ENCODE measurements at regions not wholly inside any gene's neighbourhood (a gene's known extent, or its start where the extent isn't known, plus 50 kb on each side); places are given as distances from the start of the nearest gene placed in this dataset.

GRCh38 chr15:77720655-77721054, 87.9 kb upstream of the LINGO1 start:
- FAIRE-seq = no peak
- no peak for TF ChIP-seq CTCF (IDR thresholded peaks at IDR 0.05; ENCODE audit: insufficient read depth, missing control alignments)
- DNase-seq (ENCODE audit: insufficient read length, low spot score) = no peak

DNA sequence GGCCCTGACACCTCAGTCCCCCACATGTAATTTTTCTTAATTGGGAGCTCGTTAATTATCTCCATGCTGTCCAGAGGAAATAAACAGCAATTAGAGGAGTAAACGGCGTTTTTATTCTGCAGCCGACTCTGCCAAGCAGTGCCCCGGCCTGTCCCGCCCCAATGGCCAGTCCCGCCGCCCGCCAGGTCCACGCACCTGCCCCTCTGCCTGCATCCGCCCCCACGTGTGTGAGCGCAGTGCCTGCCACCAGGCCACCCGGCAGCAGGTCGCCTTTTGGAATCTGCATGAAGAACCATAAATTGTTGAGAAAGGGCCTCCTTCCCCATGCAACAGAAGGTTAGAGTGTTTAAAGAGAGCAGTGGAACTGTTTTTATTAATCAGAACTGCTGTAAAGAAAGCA, 87.5 kb upstream of the LINGO1 start:
- FAIRE-seq (no peak), DNase-seq (ENCODE audit: insufficient read length, low spot score) (no peak)
- no peak for TF ChIP-seq CTCF (IDR thresholded peaks at IDR 0.05; ENCODE audit: insufficient read depth, missing control alignments)

DNA sequence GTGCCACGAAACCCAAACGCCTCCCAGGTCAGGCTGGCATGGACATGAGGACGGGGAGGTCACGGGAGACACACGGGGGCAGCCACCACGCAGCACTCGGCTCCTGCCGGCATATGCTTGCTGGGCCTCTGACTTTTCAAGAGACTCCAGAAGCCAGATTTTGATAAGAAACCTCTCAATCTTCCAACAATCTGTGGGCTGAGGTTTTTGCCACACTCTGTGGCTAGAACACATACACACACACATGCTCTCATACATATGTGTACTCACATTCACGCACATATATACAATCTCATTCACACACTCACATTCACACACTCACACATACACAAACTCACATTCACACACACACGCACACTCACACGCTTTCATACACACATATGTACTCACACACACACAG, 86.7 kb upstream of the LINGO1 start:
- TF ChIP-seq CTCF (IDR thresholded peaks at IDR 0.05; ENCODE audit: insufficient read depth, missing control alignments) = no peak
- FAIRE-seq (no peak), DNase-seq (ENCODE audit: insufficient read length, low spot score) (no peak)

GRCh38 chr15:77717333-77717990, 84.8 kb upstream of the LINGO1 start:
- DNase-seq (ENCODE audit: insufficient read length, low spot score) = no peak
- TF ChIP-seq CTCF (IDR thresholded peaks at IDR 0.05; ENCODE audit: insufficient read depth, missing control alignments) = no peak
- FAIRE-seq = no peak

DNA sequence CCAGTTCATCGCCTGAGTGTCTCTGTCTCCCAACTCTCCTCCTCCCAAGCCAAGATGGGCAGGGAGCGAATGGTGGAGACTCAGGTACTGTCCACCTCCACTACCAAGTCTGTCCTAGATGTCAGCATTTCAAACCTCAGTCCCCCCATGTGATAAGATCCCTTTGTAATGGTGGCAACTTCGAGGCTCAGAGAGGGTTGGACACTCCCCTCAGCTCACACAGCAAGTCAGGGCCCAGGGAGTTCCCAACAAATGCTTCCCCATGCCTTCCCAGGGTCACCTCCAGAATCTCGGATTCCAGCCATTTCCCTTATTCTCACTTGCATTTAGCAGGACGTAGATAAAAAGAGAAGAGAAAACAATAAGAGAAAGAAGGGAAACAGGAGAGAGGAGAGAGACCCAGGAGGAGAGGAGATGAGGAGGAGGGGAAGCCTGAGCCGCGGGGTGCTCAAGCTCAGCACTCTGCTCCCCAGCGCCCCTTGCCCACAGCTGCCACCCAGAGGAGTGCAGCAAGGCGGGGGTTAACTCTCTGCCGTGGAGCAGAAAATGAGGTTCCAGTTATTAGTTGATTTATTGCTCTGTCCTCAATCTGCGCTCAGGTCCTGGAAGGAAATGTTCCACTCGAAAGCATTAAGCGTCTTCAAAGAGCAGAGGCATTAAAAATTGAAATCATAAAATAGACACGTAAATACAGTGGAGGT, 84.1 kb upstream of the LINGO1 start:
- FAIRE-seq = no peak
- DNase-seq (ENCODE audit: insufficient read length, low spot score) = no peak
- no peak for TF ChIP-seq CTCF (IDR thresholded peaks at IDR 0.05; ENCODE audit: insufficient read depth, missing control alignments)

- no peak for DNase-seq (ENCODE audit: insufficient read length, low spot score)
- no peak for TF ChIP-seq CTCF (IDR thresholded peaks at IDR 0.05; ENCODE audit: insufficient read depth, missing control alignments)
- FAIRE-seq = no peak
Observed at GRCh38 chr15:77715860-77716259, 83.1 kb upstream of the LINGO1 start.

GRCh38 chr15:77715051-77715450, 82.3 kb upstream of the LINGO1 start:
- DNase-seq (ENCODE audit: insufficient read length, low spot score) = no peak
- no peak for FAIRE-seq
- no peak for TF ChIP-seq CTCF (IDR thresholded peaks at IDR 0.05; ENCODE audit: insufficient read depth, missing control alignments)

Measured in D721Med (cell line).